ENCODE measurements at regions not wholly inside any gene's neighbourhood (a gene's known extent, or its start where the extent isn't known, plus 50 kb on each side); places are given as distances from the start of the nearest gene placed in this dataset.

DNA sequence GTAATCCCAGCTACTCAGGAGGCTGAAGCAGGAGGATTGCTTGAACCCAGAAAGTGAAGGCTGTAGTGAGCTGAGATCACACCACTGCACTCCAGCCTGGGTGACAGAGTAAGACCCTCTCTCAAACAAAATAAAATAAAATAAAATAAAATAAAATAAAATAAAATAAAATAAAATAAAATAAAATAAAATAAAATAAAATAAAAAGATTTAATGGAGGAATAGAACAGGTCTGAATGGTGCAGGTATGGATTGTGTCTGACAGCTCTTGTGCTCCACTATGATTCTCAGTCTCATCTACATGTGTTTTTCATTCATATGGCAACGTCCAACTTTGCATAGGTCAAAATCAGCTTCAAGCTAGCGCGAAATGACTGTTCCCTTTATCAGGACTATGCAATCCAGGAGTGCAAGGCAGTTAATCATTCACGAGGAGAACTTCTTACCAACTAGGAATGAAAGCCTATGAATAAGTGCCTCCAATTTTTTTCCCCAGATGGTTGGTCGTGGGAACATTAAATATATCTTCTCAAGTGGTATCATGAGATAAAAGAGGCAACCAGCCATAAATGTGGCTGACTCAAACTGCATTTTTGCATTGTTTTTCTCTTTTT, 1392.3 kb upstream of the CDH9 start:
- Histone ChIP-seq H4K20me1 (ENCODE audit: control insufficient read depth, extremely low read depth, insufficient read depth, low read length) (no peaks in the 10 kb centered on the region), H3K27me3 (ENCODE audit: control insufficient read depth, insufficient read depth, low read length) (no peaks in the 10 kb centered on the region), H3K4me3 (replicated peaks in 1 of 4; ENCODE audit: control extremely low read depth in 1 of 4, insufficient read depth in 1 of 4, low read depth in 3 of 4, low read length in 4 of 4) (no peak overlapping the region), H3K9me3 (ENCODE audit: control insufficient read depth, insufficient read depth, low read depth, low read length) (no peaks in the 10 kb centered on the region), H3K4me2 (ENCODE audit: extremely low read depth, insufficient read depth, low read length) (no peak overlapping the region), H3K9ac (ENCODE audit: insufficient read depth, low read length) (no peak overlapping the region), H3K36me3 (ENCODE audit: control insufficient read depth, insufficient read depth, low read length) (no peaks in the 10 kb centered on the region), H3K4me1 (ENCODE audit: control insufficient read depth, extremely low read depth, insufficient read depth, low read length) (no peaks in the 10 kb centered on the region), H3K27ac (ENCODE audit: insufficient read depth, low read length) (no peak overlapping the region), H2AFZ (ENCODE audit: low read length) (no peak overlapping the region), H3K79me2 (ENCODE audit: control insufficient read depth, insufficient read depth, low read length) (no peaks in the 10 kb centered on the region)
- peak in 1 of 2 donors; percentile 17 for DNase-seq (ENCODE audit: low read depth in 2 of 2)
- TF ChIP-seq CTCF (conservative IDR thresholded peaks at IDR 0.05 in 1 of 2, IDR thresholded peaks at IDR 0.05 in 1 of 2; ENCODE audit: low read depth in 1 of 2, low read length in 2 of 2) (no peak), EZH2 (IDR thresholded peaks at IDR 0.05; ENCODE audit: low read length, missing control alignments) (no peak)

GRCh38 chr5:28421141-28421540, 1382.8 kb upstream of the CDH9 start:
- Histone ChIP-seq H4K20me1 (ENCODE audit: control insufficient read depth, extremely low read depth, insufficient read depth, low read length) (no peaks in the 10 kb centered on the region), H2AFZ (ENCODE audit: low read length) (no peak overlapping the region), H3K9ac (ENCODE audit: insufficient read depth, low read length) (no peak overlapping the region), H3K4me3 (replicated peaks in 1 of 4; ENCODE audit: control extremely low read depth in 1 of 4, insufficient read depth in 1 of 4, low read depth in 3 of 4, low read length in 4 of 4) (no peak overlapping the region), H3K79me2 (ENCODE audit: control insufficient read depth, insufficient read depth, low read length) (no peaks in the 10 kb centered on the region), H3K27ac (ENCODE audit: insufficient read depth, low read length) (no peak overlapping the region), H3K27me3 (ENCODE audit: control insufficient read depth, insufficient read depth, low read length) (no peaks in the 10 kb centered on the region), H3K36me3 (ENCODE audit: control insufficient read depth, insufficient read depth, low read length) (no peaks in the 10 kb centered on the region), H3K4me2 (ENCODE audit: extremely low read depth, insufficient read depth, low read length) (no peak overlapping the region), H3K9me3 (ENCODE audit: control insufficient read depth, insufficient read depth, low read depth, low read length) (no peaks in the 10 kb centered on the region), H3K4me1 (ENCODE audit: control insufficient read depth, extremely low read depth, insufficient read depth, low read length) (no peaks in the 10 kb centered on the region)
- DNase-seq (ENCODE audit: low read depth in 2 of 2), result no peak
- no peak for TF ChIP-seq EZH2 (IDR thresholded peaks at IDR 0.05; ENCODE audit: low read length, missing control alignments)
- no peak for TF ChIP-seq CTCF (conservative IDR thresholded peaks at IDR 0.05 in 1 of 2, IDR thresholded peaks at IDR 0.05 in 1 of 2; ENCODE audit: low read depth in 1 of 2, low read length in 2 of 2)

DNA sequence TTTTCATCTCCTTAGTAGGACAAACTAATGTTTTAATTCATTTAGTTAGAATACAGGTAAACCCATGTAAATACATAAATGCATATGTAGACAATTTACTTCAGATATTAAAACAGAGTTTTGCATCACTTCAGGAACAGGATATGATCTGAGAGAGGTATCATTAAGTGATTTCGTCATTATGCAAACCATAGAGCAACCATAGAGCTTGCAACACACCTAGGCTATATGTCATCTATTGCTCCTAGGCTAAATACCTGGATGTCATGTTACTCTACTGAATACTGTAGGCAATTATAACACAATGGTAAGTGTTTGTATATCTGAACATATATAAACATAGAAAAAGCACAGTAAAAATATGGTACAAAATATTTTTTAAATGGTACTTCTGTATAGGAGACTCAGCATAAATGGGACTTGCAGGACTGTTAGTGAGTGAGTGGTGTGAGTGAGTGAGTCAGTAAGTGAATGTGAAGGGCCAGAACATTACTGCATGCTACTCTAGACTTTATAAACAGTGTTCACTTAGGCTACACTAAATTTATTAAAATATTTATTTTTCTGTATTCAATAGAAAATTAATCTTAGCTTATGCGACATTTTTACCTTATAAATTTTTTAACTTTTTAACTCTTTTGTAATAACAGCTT, 1377.5 kb upstream of the CDH9 start:
- Histone ChIP-seq H3K9ac (ENCODE audit: insufficient read depth, low read length) (no peak overlapping the region), H3K4me1 (ENCODE audit: control insufficient read depth, extremely low read depth, insufficient read depth, low read length) (no peaks in the 10 kb centered on the region), H3K79me2 (ENCODE audit: control insufficient read depth, insufficient read depth, low read length) (no peaks in the 10 kb centered on the region), H3K36me3 (ENCODE audit: control insufficient read depth, insufficient read depth, low read length) (no peaks in the 10 kb centered on the region), H3K4me3 (replicated peaks in 1 of 4; ENCODE audit: control extremely low read depth in 1 of 4, insufficient read depth in 1 of 4, low read depth in 3 of 4, low read length in 4 of 4) (no peak overlapping the region), H3K9me3 (ENCODE audit: control insufficient read depth, insufficient read depth, low read depth, low read length) (no peaks in the 10 kb centered on the region), H3K27ac (ENCODE audit: insufficient read depth, low read length) (no peak overlapping the region), H2AFZ (ENCODE audit: low read length) (no peak overlapping the region), H3K4me2 (ENCODE audit: extremely low read depth, insufficient read depth, low read length) (no peak overlapping the region), H4K20me1 (ENCODE audit: control insufficient read depth, extremely low read depth, insufficient read depth, low read length) (no peaks in the 10 kb centered on the region), H3K27me3 (ENCODE audit: control insufficient read depth, insufficient read depth, low read length) (no peaks in the 10 kb centered on the region)
- DNase-seq (ENCODE audit: low read depth in 2 of 2), result no peak
- TF ChIP-seq EZH2 (IDR thresholded peaks at IDR 0.05; ENCODE audit: low read length, missing control alignments) (no peak), CTCF (conservative IDR thresholded peaks at IDR 0.05 in 1 of 2, IDR thresholded peaks at IDR 0.05 in 1 of 2; ENCODE audit: low read depth in 1 of 2, low read length in 2 of 2) (no peak)

Measured in fibroblast of lung (primary cell).